Vagina (tissue), 2 donors: ENCODE measurements at regions not wholly inside any gene's neighbourhood (a gene's known extent, or its start where the extent isn't known, plus 50 kb on each side); places are given as distances from the start of the nearest gene placed in this dataset.

ENCODE experiments used
- POLR2A ChIP-seq, 2 donors: fragments of 450-650 bp; IDR thresholded peaks; one replicate each; pipeline ENCODE4 v1.6.1; 2017; ENCODE audit warnings: antibody characterized with exemption in 2 of 2, mild to moderate bottlenecking in 2 of 2, moderate library complexity in 2 of 2
- POLR2AphosphoS5 ChIP-seq, 2 donors: sonication (generic); formaldehyde crosslinking; IDR thresholded peaks; one replicate each; pipeline ENCODE4 v1.9.0; 2017; ENCODE audit warnings: antibody characterized with exemption in 2 of 2, mild to moderate bottlenecking in 2 of 2, low read depth in 1 of 2; ENCODE audit not compliant: insufficient read depth in 1 of 2
- TF ChIP-seq, protein P1 (sequence below), 3 experiments: fragments of 450-650 bp in 2 of 3; fragments of 200-600 bp in 1 of 3; sonication (generic) in 1 of 3; IDR thresholded peaks; one replicate each; pipeline ENCODE4 v1.5.1; 2017 to 2019; ENCODE audit warnings: antibody characterized with exemption in 3 of 3, mild to moderate bottlenecking in 2 of 3, moderate library complexity in 2 of 3

- TF ChIP-seq, protein P1, sequence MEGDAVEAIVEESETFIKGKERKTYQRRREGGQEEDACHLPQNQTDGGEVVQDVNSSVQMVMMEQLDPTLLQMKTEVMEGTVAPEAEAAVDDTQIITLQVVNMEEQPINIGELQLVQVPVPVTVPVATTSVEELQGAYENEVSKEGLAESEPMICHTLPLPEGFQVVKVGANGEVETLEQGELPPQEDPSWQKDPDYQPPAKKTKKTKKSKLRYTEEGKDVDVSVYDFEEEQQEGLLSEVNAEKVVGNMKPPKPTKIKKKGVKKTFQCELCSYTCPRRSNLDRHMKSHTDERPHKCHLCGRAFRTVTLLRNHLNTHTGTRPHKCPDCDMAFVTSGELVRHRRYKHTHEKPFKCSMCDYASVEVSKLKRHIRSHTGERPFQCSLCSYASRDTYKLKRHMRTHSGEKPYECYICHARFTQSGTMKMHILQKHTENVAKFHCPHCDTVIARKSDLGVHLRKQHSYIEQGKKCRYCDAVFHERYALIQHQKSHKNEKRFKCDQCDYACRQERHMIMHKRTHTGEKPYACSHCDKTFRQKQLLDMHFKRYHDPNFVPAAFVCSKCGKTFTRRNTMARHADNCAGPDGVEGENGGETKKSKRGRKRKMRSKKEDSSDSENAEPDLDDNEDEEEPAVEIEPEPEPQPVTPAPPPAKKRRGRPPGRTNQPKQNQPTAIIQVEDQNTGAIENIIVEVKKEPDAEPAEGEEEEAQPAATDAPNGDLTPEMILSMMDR (IDR thresholded peaks at IDR 0.05), result no peak
- no peak for TF ChIP-seq POLR2A (IDR thresholded peaks at IDR 0.05)
- TF ChIP-seq POLR2AphosphoS5 (IDR thresholded peaks at IDR 0.05; ENCODE audit: insufficient read depth in 1 of 2, low read depth in 1 of 2), result no peak
These were observed 231.4 kb upstream of the UMPS start for GRCh38 chr3:124498891-124499290.
